ENCODE measurements at regions not wholly inside any gene's neighbourhood (a gene's known extent, or its start where the extent isn't known, plus 50 kb on each side); places are given as distances from the start of the nearest gene placed in this dataset.

GRCh38 chr2:158893026-158893425 is 75.4 kb upstream of the TANC1 start:
- no peak for DNase-seq
- no peaks in the 10 kb centered on the region for H3K9me3 Mint-ChIP-seq
- H3K27ac Mint-ChIP-seq: no peak overlapping the region
- TF ChIP-seq CTCF (IDR thresholded peaks at IDR 0.05): no peak
- H3K4me3 Mint-ChIP-seq: no peak overlapping the region
- peaks cover 4% of the 10 kb centered on the region for H3K27me3 Mint-ChIP-seq (ENCODE audit: insufficient read depth)
- H3K36me3 Mint-ChIP-seq (ENCODE audit: low read depth): no peaks in the 10 kb centered on the region
- peaks cover 29% of the 10 kb centered on the region for H3K4me1 Mint-ChIP-seq (ENCODE audit: low read depth)

GRCh38 chr2:158893474-158893873 is 75.0 kb upstream of the TANC1 start:
- H3K27me3 Mint-ChIP-seq (ENCODE audit: insufficient read depth): peaks cover 4% of the 10 kb centered on the region
- H3K27ac Mint-ChIP-seq: no peak overlapping the region
- H3K4me1 Mint-ChIP-seq (ENCODE audit: low read depth): peaks cover 29% of the 10 kb centered on the region
- no peaks in the 10 kb centered on the region for H3K36me3 Mint-ChIP-seq (ENCODE audit: low read depth)
- TF ChIP-seq CTCF (IDR thresholded peaks at IDR 0.05): no peak
- DNase-seq: no peak
- no peaks in the 10 kb centered on the region for H3K9me3 Mint-ChIP-seq
- H3K4me3 Mint-ChIP-seq: no peak overlapping the region

GRCh38 chr2:158894078-158894477 is 74.4 kb upstream of the TANC1 start:
- Mint-ChIP-seq H3K4me3 (no peak overlapping the region), H3K36me3 (ENCODE audit: low read depth) (no peaks in the 10 kb centered on the region)

GRCh38 chr2:158894572-158894971 is 73.9 kb upstream of the TANC1 start:
- H3K27ac Mint-ChIP-seq: no peak overlapping the region
- no peak for DNase-seq
- H3K9me3 Mint-ChIP-seq: no peaks in the 10 kb centered on the region
- H3K4me1 Mint-ChIP-seq (ENCODE audit: low read depth): peaks cover 29% of the 10 kb centered on the region
- H3K36me3 Mint-ChIP-seq (ENCODE audit: low read depth): no peaks in the 10 kb centered on the region
- H3K4me3 Mint-ChIP-seq: no peak overlapping the region
- peaks cover 4% of the 10 kb centered on the region for H3K27me3 Mint-ChIP-seq (ENCODE audit: insufficient read depth)
- 0 out of 2 replicates have a peak, but pooled peaks have one; percentile 35 for TF ChIP-seq CTCF (IDR thresholded peaks at IDR 0.05)

More at GRCh38 chr2:158894078-158894477, 74.4 kb upstream of the TANC1 start:
- no peak overlapping the region for H3K27ac Mint-ChIP-seq
- H3K27me3 Mint-ChIP-seq (ENCODE audit: insufficient read depth): peaks cover 4% of the 10 kb centered on the region
- no peak for TF ChIP-seq CTCF (IDR thresholded peaks at IDR 0.05)
- H3K4me1 Mint-ChIP-seq (ENCODE audit: low read depth): peaks cover 29% of the 10 kb centered on the region
- no peak for DNase-seq
- no peaks in the 10 kb centered on the region for H3K9me3 Mint-ChIP-seq

GRCh38 chr2:158900345-158900744 is 68.1 kb upstream of the TANC1 start:
- no peak overlapping the region for H3K27ac Mint-ChIP-seq
- peaks cover 3% of the 10 kb centered on the region; the same call in 1 of the 2 replicates for H3K27me3 Mint-ChIP-seq (ENCODE audit: insufficient read depth)
- H3K4me3 Mint-ChIP-seq: no peak overlapping the region
- DNase-seq: no peak
- H3K36me3 Mint-ChIP-seq (ENCODE audit: low read depth): no peaks in the 10 kb centered on the region
- no peaks in the 10 kb centered on the region for H3K9me3 Mint-ChIP-seq
- peaks cover 16% of the 10 kb centered on the region for H3K4me1 Mint-ChIP-seq (ENCODE audit: low read depth)
- no peak for TF ChIP-seq CTCF (IDR thresholded peaks at IDR 0.05)

GRCh38 chr2:158902005-158902398 is 66.4 kb upstream of the TANC1 start:
- TF ChIP-seq CTCF (IDR thresholded peaks at IDR 0.05): no peak
- no peak overlapping the region for H3K27ac Mint-ChIP-seq
- H3K4me3 Mint-ChIP-seq: no peak overlapping the region
- no peak for DNase-seq
- H3K36me3 Mint-ChIP-seq (ENCODE audit: low read depth): no peaks in the 10 kb centered on the region
- H3K27me3 Mint-ChIP-seq (ENCODE audit: insufficient read depth): no peaks in the 10 kb centered on the region
- peaks cover 18% of the 10 kb centered on the region for H3K4me1 Mint-ChIP-seq (ENCODE audit: low read depth)
- H3K9me3 Mint-ChIP-seq: no peaks in the 10 kb centered on the region
